ENCODE measurements at regions not wholly inside any gene's neighbourhood (a gene's known extent, or its start where the extent isn't known, plus 50 kb on each side); places are given as distances from the start of the nearest gene placed in this dataset.
A peak's percentile ranks its signal among the peaks of the same experiment; 100 is the strongest.

- no TSS peak for BruUV-seq (replicated peaks)
- intact Hi-C loops (cut with micrococcal nuclease; ENCODE audit: unreplicated experiment) (no loop called here), in situ Hi-C loops (cut with HindIII; ENCODE audit: extremely low pct_ligation_motif_present, low pct_unique_long_range_greater_than_20kb) (no loop called here)
- ATAC-seq (no peak), FAIRE-seq (no peak), DNase-seq (ENCODE audit: low spot score) (no peak)
- Histone ChIP-seq H3K4me3 (replicated peaks in 1 of 3; ENCODE audit: insufficient read depth in 1 of 3, low read depth in 2 of 3, low read length in 3 of 3) (no peak overlapping the region), H3K79me2 (ENCODE audit: insufficient read depth, low read length) (no peaks in the 10 kb centered on the region), H3K4me1 (ENCODE audit: insufficient read depth, low read length) (no peaks in the 10 kb centered on the region), H3K27me3 (ENCODE audit: control insufficient read depth in 1 of 2, insufficient read depth in 2 of 2, low read length in 2 of 2) (no peaks in the 10 kb centered on the region), H4K20me1 (ENCODE audit: insufficient read depth, low read length) (no peaks in the 10 kb centered on the region), H3K4me2 (ENCODE audit: low read depth, low read length) (no peak overlapping the region), H3K27ac (ENCODE audit: extremely low read length, insufficient read depth, low read length) (no peak overlapping the region), H2AFZ (ENCODE audit: low read length) (no peak overlapping the region), H3K9me3 (ENCODE audit: low read length) (no peaks in the 10 kb centered on the region), H3K36me3 (replicated peaks in 1 of 2; ENCODE audit: control insufficient read depth in 1 of 2, insufficient read depth in 2 of 2, low read length in 2 of 2) (no peaks in the 10 kb centered on the region), H3K9ac (ENCODE audit: insufficient read depth, low read depth, low read length) (no peak overlapping the region)
- WGBS (ENCODE audit: low lambda C conversion rate): 22% methylated on average over 5 of the region's 5 CpGs
- POLR2A ChIA-PET: no interaction called here
- CTCF ChIA-PET (ENCODE audit: low intra/inter-chr PET ratio, low total read pairs): no interaction called here
- TF ChIP-seq CREB1 (IDR thresholded peaks at IDR 0.05) (peak; percentile 28; the same call in 1 of the 2 replicates), CREB1 (CRISPR knock-in tag; IDR thresholded peaks at IDR 0.05) (no peak), FOXC1 (CRISPR knock-in tag; IDR thresholded peaks at IDR 0.05; ENCODE audit: borderline replicate concordance) (no peak), ATF7 (IDR thresholded peaks at IDR 0.05) (peak; percentile 78), ATF7 (CRISPR knock-in tag; IDR thresholded peaks at IDR 0.05) (no peak)
Observed at GRCh38 chr1:166391279-166392066, 224.7 kb upstream of the FAM78B start.

- in situ Hi-C loops (cut with HindIII; ENCODE audit: extremely low pct_ligation_motif_present, low pct_unique_long_range_greater_than_20kb) (no loop called here), intact Hi-C loops (cut with micrococcal nuclease; ENCODE audit: unreplicated experiment) (no loop called here)
- H3K9me3 ChIP-seq (ENCODE audit: low read length): no peaks in the 10 kb centered on the region
- H3K79me2 ChIP-seq (ENCODE audit: insufficient read depth, low read length): no peaks in the 10 kb centered on the region
- H3K4me1 ChIP-seq (ENCODE audit: insufficient read depth, low read length): no peaks in the 10 kb centered on the region
- ATAC-seq: no peak
- no peaks in the 10 kb centered on the region for H4K20me1 ChIP-seq (ENCODE audit: insufficient read depth, low read length)
- DNase-seq (ENCODE audit: low spot score): no peak
- H3K27me3 ChIP-seq (ENCODE audit: control insufficient read depth in 1 of 2, insufficient read depth in 2 of 2, low read length in 2 of 2): no peaks in the 10 kb centered on the region
- no peak for FAIRE-seq
- TF ChIP-seq HNRNPK (IDR thresholded peaks at IDR 0.05; ENCODE audit: low read depth, low read length, poor library complexity, severe bottlenecking) (peak; percentile 88), TFDP1 (CRISPR knock-in tag; IDR thresholded peaks at IDR 0.05; ENCODE audit: borderline replicate concordance) (no peak)
- no peak overlapping the region for H3K4me3 ChIP-seq (replicated peaks in 1 of 3; ENCODE audit: insufficient read depth in 1 of 3, low read depth in 2 of 3, low read length in 3 of 3)
- H3K27ac ChIP-seq (ENCODE audit: extremely low read length, insufficient read depth, low read length): no peak overlapping the region
- ChIA-PET POLR2A (no interaction called here), CTCF (ENCODE audit: low intra/inter-chr PET ratio, low total read pairs) (no interaction called here)
- H3K36me3 ChIP-seq (replicated peaks in 1 of 2; ENCODE audit: control insufficient read depth in 1 of 2, insufficient read depth in 2 of 2, low read length in 2 of 2): no peaks in the 10 kb centered on the region
- no peak overlapping the region for H2AFZ ChIP-seq (ENCODE audit: low read length)
- no peak overlapping the region for H3K9ac ChIP-seq (ENCODE audit: insufficient read depth, low read depth, low read length)
- no peak overlapping the region for H3K4me2 ChIP-seq (ENCODE audit: low read depth, low read length)
- no TSS peak for BruUV-seq (replicated peaks)
Observed at GRCh38 chr1:166395729-166396128, 228.9 kb upstream of the FAM78B start.

Measured in HepG2 (cell line).